Activated CD8-positive, alpha-beta T cell treated with anti-CD3 and anti-CD28 coated beads for 36 hours (primary cell): ENCODE measurements at regions not wholly inside any gene's neighbourhood (a gene's known extent, or its start where the extent isn't known, plus 50 kb on each side); places are given as distances from the start of the nearest gene placed in this dataset.

ENCODE experiments used
- ATAC-seq: fragments of 200-7000 bp; cut with Tn5 transposase; one replicate; pipeline ENCODE4 v1.10.0; 2021; ENCODE audit warnings: mild to moderate bottlenecking, moderate library complexity
- CTCF ChIA-PET: fragments of 350-600 bp; sonication (Branson Sonifier 250); formaldehyde crosslinking; loops from one replicate; lab custom pipeline; 2021; ENCODE audit warnings: antibody characterized with exemption; lab: Charles Lee
- POLR2A ChIA-PET: fragments of 350-600 bp; sonication (Branson Sonifier 250); formaldehyde crosslinking; loops from one replicate; lab custom pipeline; 2021; ENCODE audit warnings: antibody characterized with exemption; lab: Charles Lee
- DNase-seq: peaks from one replicate; pipeline ENCODE4 v3.0.0-alpha.2; 2020
- H3K27ac Mint-ChIP-seq: one replicate; pipeline ENCODE4 v1.8.0; 2021; ENCODE audit warnings: mild to moderate bottlenecking, mixed read lengths
- H3K27me3 Mint-ChIP-seq: one replicate; pipeline ENCODE4 v1.8.0; 2021; ENCODE audit warnings: mixed read lengths
- H3K36me3 Mint-ChIP-seq: one replicate; pipeline ENCODE4 v1.8.0; 2021; ENCODE audit warnings: low read depth, mixed read lengths
- H3K4me1 Mint-ChIP-seq: one replicate; pipeline ENCODE4 v1.8.0; 2021; ENCODE audit warnings: low read depth, mixed read lengths
- H3K4me3 Mint-ChIP-seq: one replicate; pipeline ENCODE4 v1.8.0; 2021; ENCODE audit warnings: mild to moderate bottlenecking, moderate library complexity, mixed read lengths
- H3K9me3 Mint-ChIP-seq: one replicate; pipeline ENCODE4 v1.8.0; 2021; ENCODE audit warnings: mixed read lengths
- intact Hi-C: fragments of 100-400 bp; cut with micrococcal nuclease; formaldehyde crosslinking; loops from one replicate; pipeline ENCODE4 v1.10.0; 2022
- TF ChIP-seq, protein P1 (sequence below): fragments of 200-600 bp; IDR thresholded peaks from one replicate; pipeline ENCODE4 v1.8.0; 2022; ENCODE audit warnings: antibody characterized with exemption, mild to moderate bottlenecking

- no peak for DNase-seq
- Mint-ChIP-seq H3K9me3 (no peaks in the 10 kb centered on the region), H3K36me3 (no peaks in the 10 kb centered on the region), H3K4me1 (no peaks in the 10 kb centered on the region), H3K27ac (no peak overlapping the region), H3K27me3 (peaks cover 1% of the 10 kb centered on the region), H3K4me3 (no peak overlapping the region)
- ChIA-PET CTCF (no interaction called here), POLR2A (no interaction called here)
- TF ChIP-seq, protein P1, sequence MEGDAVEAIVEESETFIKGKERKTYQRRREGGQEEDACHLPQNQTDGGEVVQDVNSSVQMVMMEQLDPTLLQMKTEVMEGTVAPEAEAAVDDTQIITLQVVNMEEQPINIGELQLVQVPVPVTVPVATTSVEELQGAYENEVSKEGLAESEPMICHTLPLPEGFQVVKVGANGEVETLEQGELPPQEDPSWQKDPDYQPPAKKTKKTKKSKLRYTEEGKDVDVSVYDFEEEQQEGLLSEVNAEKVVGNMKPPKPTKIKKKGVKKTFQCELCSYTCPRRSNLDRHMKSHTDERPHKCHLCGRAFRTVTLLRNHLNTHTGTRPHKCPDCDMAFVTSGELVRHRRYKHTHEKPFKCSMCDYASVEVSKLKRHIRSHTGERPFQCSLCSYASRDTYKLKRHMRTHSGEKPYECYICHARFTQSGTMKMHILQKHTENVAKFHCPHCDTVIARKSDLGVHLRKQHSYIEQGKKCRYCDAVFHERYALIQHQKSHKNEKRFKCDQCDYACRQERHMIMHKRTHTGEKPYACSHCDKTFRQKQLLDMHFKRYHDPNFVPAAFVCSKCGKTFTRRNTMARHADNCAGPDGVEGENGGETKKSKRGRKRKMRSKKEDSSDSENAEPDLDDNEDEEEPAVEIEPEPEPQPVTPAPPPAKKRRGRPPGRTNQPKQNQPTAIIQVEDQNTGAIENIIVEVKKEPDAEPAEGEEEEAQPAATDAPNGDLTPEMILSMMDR, result no peak
- ATAC-seq, result no peak
- intact Hi-C loops, result no loop called here
Observed at GRCh38 chr6:43865932-43866645, 96.1 kb downstream of the VEGFA start.

GRCh38 chr6:43865086-43865485 is 95.1 kb downstream of the VEGFA start:
- DNase-seq (no peak), ATAC-seq (no peak)
- TF ChIP-seq, protein P1, result no peak
- Mint-ChIP-seq H3K27me3 (peaks cover 1% of the 10 kb centered on the region), H3K4me3 (no peak overlapping the region), H3K27ac (no peak overlapping the region), H3K4me1 (no peaks in the 10 kb centered on the region), H3K36me3 (no peaks in the 10 kb centered on the region), H3K9me3 (no peaks in the 10 kb centered on the region)
- POLR2A ChIA-PET, result interaction anchor here (0.7 kb wide), 1 partner anchor 138 kb away, joined by 3 read pairs; no protein-coding TSS in a partner anchor
- CTCF ChIA-PET, result no interaction called here
- intact Hi-C loops, result no loop called here

- H3K36me3 Mint-ChIP-seq, result no peaks in the 10 kb centered on the region
- ChIA-PET POLR2A (no interaction called here), CTCF (no interaction called here)
- H3K9me3 Mint-ChIP-seq, result no peaks in the 10 kb centered on the region
- no peak overlapping the region for H3K4me3 Mint-ChIP-seq
- ATAC-seq (no peak), DNase-seq (no peak)
- H3K27me3 Mint-ChIP-seq, result peaks cover 1% of the 10 kb centered on the region
- TF ChIP-seq, protein P1, result no peak
- intact Hi-C loops, result no loop called here
- H3K27ac Mint-ChIP-seq, result no peak overlapping the region
- no peaks in the 10 kb centered on the region for H3K4me1 Mint-ChIP-seq
Observed at GRCh38 chr6:43862925-43863324, 92.9 kb downstream of the VEGFA start.

DNA sequence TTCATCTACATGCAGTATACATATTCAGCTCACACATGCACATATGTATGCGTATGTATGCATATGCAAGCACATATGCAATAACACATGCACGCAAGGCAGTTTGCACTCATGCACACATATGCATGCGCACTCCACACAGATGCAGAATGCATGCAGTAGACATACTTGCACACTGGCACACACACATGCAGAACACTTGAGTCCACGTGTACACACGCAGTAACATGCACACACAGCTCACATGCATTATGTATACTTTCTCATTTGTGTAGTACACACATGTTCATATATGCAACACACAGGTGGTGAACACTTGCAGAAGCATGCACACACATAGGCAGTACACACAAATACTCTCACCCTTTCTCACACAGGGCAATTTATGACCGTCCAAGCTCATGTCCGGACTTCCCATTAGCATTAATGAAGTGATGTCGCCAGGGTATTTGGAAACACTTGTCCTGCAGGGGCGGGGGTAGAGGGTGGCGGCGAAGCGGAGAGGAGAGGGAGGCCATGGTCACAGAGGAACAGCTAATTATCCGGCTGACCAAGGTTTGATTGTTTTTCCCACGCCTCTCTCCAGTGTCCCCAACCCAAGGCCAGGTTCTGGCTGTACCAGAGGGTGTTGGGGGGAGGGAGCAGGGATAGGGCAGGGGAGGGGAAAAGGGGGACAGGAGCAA is 91.3 kb downstream of the VEGFA start:
- intact Hi-C loops, result no loop called here
- no peak for DNase-seq
- CTCF ChIA-PET, result no interaction called here
- TF ChIP-seq, protein P1, result no peak
- H3K27ac Mint-ChIP-seq, result no peak overlapping the region
- no peak overlapping the region for H3K4me3 Mint-ChIP-seq
- ATAC-seq, result no peak
- peaks cover 1% of the 10 kb centered on the region for H3K27me3 Mint-ChIP-seq
- no peaks in the 10 kb centered on the region for H3K4me1 Mint-ChIP-seq
- no peaks in the 10 kb centered on the region for H3K9me3 Mint-ChIP-seq
- no peaks in the 10 kb centered on the region for H3K36me3 Mint-ChIP-seq
- POLR2A ChIA-PET, result no interaction called here

- CTCF ChIA-PET, result no interaction called here
- POLR2A ChIA-PET, result no interaction called here
- no peak for DNase-seq
- Mint-ChIP-seq H3K27ac (no peak overlapping the region), H3K36me3 (no peaks in the 10 kb centered on the region), H3K27me3 (no peaks in the 10 kb centered on the region), H3K4me1 (no peaks in the 10 kb centered on the region), H3K9me3 (no peaks in the 10 kb centered on the region), H3K4me3 (no peak overlapping the region)
- intact Hi-C loops, result no loop called here
- no peak for ATAC-seq
- TF ChIP-seq, protein P1, result no peak
Observed at GRCh38 chr6:43860285-43860684, 90.3 kb downstream of the VEGFA start.
